Choroid plexus epithelial cell (primary cell): ENCODE measurements at regions not wholly inside any gene's neighbourhood (a gene's known extent, or its start where the extent isn't known, plus 50 kb on each side); places are given as distances from the start of the nearest gene placed in this dataset.

ENCODE experiments used
- DNase-seq: peaks from one replicate; pipeline ENCODE4 v3.0.0-alpha.2; 2010; ENCODE audit warnings: low read depth
- H3K4me3 ChIP-seq: 2 replicates; pipeline ENCODE4 v1.5.1; 2011; ENCODE audit warnings: low read depth, mild to moderate bottlenecking, control low read depth, low read length, moderate library complexity
- TF ChIP-seq, protein P1 (sequence below): conservative IDR thresholded peaks from 2 replicates; pipeline ENCODE4 v1.5.1; 2011; ENCODE audit warnings: low read depth, mild to moderate bottlenecking, control low read depth, inconsistent platforms, low read length, moderate library complexity

DNA sequence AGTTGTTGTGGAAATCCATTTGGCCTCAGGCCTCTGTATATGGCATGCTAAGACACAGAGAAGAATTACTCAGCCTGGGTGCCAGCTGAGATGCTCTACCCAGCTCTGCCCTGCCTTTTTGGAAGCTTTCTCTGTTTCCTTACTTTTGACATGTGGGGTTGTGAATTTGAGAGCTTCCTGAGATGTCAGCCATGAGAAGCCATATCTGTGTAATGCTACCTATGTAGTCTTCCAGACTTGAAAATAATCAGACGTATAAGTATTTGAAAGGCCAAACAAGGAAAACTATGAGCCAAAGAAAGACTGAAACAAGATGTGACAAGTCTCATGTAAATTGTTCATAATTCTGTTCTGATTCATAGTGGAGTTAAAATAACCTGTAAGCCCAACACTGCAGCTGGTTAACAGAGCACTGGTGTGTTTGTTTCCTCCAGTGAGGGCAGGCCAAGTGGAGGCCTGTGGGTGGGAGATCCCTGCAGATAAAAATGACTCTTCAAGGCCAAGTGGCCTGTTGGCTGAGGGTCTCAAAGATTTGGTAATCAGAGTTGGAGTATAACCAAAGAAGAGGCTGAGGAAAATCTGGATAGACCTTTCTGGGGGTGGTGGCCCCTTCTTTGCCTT, 94.0 kb downstream of the TMX1 start:
- H3K4me3 ChIP-seq, result no peak overlapping the region
- DNase-seq, result no peak
- TF ChIP-seq, protein P1, sequence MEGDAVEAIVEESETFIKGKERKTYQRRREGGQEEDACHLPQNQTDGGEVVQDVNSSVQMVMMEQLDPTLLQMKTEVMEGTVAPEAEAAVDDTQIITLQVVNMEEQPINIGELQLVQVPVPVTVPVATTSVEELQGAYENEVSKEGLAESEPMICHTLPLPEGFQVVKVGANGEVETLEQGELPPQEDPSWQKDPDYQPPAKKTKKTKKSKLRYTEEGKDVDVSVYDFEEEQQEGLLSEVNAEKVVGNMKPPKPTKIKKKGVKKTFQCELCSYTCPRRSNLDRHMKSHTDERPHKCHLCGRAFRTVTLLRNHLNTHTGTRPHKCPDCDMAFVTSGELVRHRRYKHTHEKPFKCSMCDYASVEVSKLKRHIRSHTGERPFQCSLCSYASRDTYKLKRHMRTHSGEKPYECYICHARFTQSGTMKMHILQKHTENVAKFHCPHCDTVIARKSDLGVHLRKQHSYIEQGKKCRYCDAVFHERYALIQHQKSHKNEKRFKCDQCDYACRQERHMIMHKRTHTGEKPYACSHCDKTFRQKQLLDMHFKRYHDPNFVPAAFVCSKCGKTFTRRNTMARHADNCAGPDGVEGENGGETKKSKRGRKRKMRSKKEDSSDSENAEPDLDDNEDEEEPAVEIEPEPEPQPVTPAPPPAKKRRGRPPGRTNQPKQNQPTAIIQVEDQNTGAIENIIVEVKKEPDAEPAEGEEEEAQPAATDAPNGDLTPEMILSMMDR, result no peak

GRCh38 chr14:51334566-51334965, 94.5 kb downstream of the TMX1 start:
- no peak for DNase-seq
- TF ChIP-seq, protein P1, result no peak
- no peak overlapping the region for H3K4me3 ChIP-seq

GRCh38 chr14:51335531-51335930, 95.5 kb downstream of the TMX1 start:
- no peak for DNase-seq
- no peak overlapping the region for H3K4me3 ChIP-seq
- TF ChIP-seq, protein P1, result no peak

GRCh38 chr14:51335961-51336723, 96.1 kb downstream of the TMX1 start:
- TF ChIP-seq, protein P1, result no peak

GRCh38 chr14:51336734-51337133, 96.7 kb downstream of the TMX1 start:
- no peak for DNase-seq
- no peak overlapping the region for H3K4me3 ChIP-seq
- TF ChIP-seq, protein P1, result no peak

More at GRCh38 chr14:51335961-51336723, 96.1 kb downstream of the TMX1 start:
- no peak overlapping the region for H3K4me3 ChIP-seq
- no peak for DNase-seq

DNA sequence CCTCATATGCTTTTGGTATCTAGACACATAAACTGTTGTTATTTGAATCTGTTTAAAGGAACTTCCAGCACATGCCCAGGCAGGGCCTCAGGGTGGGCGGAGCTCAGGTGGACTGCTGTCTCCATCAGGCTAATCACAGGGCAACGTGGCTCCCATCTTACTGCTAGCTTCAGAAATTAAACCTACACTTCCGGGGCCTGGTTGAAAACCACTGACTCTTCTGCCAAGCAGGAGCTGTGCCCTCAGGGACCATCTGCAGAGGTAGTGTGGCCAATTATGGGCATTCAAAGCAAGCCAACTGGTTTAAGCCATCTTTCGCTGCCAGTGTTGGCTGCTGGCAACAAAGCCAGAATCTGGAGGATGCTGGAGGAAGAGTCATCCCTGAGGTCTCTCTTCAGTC, 97.5 kb downstream of the TMX1 start:
- H3K4me3 ChIP-seq, result no peak overlapping the region
- TF ChIP-seq, protein P1, result no peak
- no peak for DNase-seq

DNA sequence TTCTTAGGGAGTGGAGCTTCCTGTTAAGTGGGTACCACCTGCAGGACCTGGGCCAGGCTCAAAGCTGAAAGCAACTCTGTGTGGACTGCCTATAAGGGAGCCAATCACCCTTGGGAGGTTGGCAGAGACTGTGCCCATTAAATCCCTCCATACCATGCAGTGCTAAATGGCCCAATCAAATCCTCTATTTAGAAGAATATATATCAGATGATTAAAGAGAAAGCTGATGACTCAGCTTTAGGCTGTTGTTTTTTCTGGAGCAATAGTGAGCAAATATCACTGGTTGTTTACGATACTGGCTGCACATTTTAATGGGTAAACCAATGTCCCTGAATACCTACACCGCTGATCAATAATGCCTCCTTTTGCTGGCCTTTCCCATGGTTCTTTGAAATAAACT, 101.3 kb downstream of the TMX1 start:
- TF ChIP-seq, protein P1, result no peak
- DNase-seq, result no peak
- no peak overlapping the region for H3K4me3 ChIP-seq
